Erythroblast (primary cell): ENCODE measurements at regions not wholly inside any gene's neighbourhood (a gene's known extent, or its start where the extent isn't known, plus 50 kb on each side); places are given as distances from the start of the nearest gene placed in this dataset.

Experiments
- GATA1 ChIP-seq: IDR thresholded peaks from 2 replicates; pipeline ENCODE4 v1.6.1; 2011; ENCODE audit warnings: low read depth, mild to moderate bottlenecking, control low read depth, low read length, moderate library complexity
- POLR2A ChIP-seq: IDR thresholded peaks from 2 replicates; pipeline ENCODE4 v1.6.1; 2011; ENCODE audit warnings: mild to moderate bottlenecking, low read length

DNA sequence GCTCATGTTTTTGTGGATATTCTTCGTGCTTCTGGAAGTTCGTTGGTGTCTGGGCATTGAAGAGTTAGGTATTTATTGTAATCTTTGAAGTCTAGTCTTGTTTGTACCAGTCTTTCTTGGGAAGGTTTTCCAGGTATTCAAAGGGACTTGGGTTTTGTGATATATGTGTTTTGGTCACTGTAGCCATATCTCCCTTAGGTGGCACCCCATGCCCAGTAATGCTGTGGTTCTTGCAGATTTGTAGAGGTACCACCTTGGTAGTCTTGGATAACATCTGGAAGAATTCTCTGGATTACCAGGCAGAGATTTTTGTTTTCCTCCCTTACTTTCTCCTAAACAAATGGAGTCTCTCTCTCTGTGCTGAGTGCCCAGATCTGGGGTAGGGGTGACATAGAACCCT, 184.1 kb downstream of the TEX13C start:
- no peak for TF ChIP-seq POLR2A
- TF ChIP-seq GATA1: no peak
